OCI-LY1 (cell line): ENCODE measurements at regions not wholly inside any gene's neighbourhood (a gene's known extent, or its start where the extent isn't known, plus 50 kb on each side); places are given as distances from the start of the nearest gene placed in this dataset.

Source experiments
- CTCF ChIP-seq: fragments of 200-600 bp; sonication (generic), shearing (Covaris generic); IDR thresholded peaks from 2 replicates; pipeline ENCODE4 v1.5.1; 2017; ENCODE audit warnings: mild to moderate bottlenecking, antibody characterized with exemption, low read length, moderate library complexity, mixed read lengths
- EZH2 ChIP-seq: fragments of 200-600 bp; sonication (generic), shearing (Covaris generic); IDR thresholded peaks from 2 replicates; pipeline ENCODE4 v1.8.0; 2017; ENCODE audit warnings: borderline replicate concordance, mixed run types, mild to moderate bottlenecking, antibody characterized with exemption, low read length, moderate library complexity, mixed read lengths

DNA sequence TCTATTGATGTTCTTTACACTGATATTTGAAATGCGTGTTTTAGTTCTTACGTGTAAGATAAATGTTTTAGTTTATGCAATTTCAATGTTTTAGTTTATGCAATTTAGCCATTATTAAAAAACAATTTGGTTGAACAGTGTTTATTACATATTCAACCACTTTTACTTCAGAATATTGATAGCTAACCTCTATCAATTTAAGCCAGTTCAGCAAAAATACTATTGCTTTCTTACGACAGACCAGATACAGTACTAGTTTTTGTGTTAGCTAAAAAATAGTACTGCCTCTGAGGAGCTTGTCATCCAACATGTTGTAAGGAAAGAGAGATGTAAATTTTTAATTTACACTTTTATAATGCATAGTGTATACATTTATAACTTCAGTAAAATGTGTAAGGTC is 361.7 kb upstream of the FAT1 start:
- TF ChIP-seq CTCF (no peak), EZH2 (no peak)
